HUES48 (cell line): ENCODE measurements at regions not wholly inside any gene's neighbourhood (a gene's known extent, or its start where the extent isn't known, plus 50 kb on each side); places are given as distances from the start of the nearest gene placed in this dataset.

Source experiments
- H3K27ac ChIP-seq: one replicate; pipeline ENCODE4 v1.7.0; 2013; ENCODE audit warnings: low read depth, low read length, inconsistent platforms
- H3K27me3 ChIP-seq: 2 replicates; pipeline ENCODE4 v1.6.1; 2013; ENCODE audit warnings: mild to moderate bottlenecking, low read length; ENCODE audit not compliant: control insufficient read depth, insufficient read depth
- H3K36me3 ChIP-seq: 2 replicates; pipeline ENCODE4 v1.6.1; 2013; ENCODE audit warnings: low read length; ENCODE audit not compliant: control insufficient read depth, insufficient read depth
- H3K4me1 ChIP-seq: 2 replicates; pipeline ENCODE4 v1.6.1; 2013; ENCODE audit warnings: mild to moderate bottlenecking, low read length; ENCODE audit not compliant: control insufficient read depth, insufficient read depth
- H3K4me3 ChIP-seq: 2 replicates; pipeline ENCODE4 v1.5.1; 2013; ENCODE audit warnings: mild to moderate bottlenecking, low read depth, low read length
- H3K9ac ChIP-seq: 2 replicates; pipeline ENCODE4 v1.6.1; 2013; ENCODE audit warnings: mild to moderate bottlenecking, low read depth, low read length, moderate library complexity
- H3K9me3 ChIP-seq: 2 replicates; pipeline ENCODE4 v1.6.1; 2013; ENCODE audit warnings: low read length; ENCODE audit not compliant: control insufficient read depth, insufficient read depth

- Histone ChIP-seq H3K4me1 (peaks cover 31% of the 10 kb centered on the region), H3K36me3 (no peaks in the 10 kb centered on the region), H3K27me3 (no peaks in the 10 kb centered on the region), H3K27ac (no peak overlapping the region), H3K9ac (no peak overlapping the region), H3K9me3 (no peaks in the 10 kb centered on the region), H3K4me3 (no peak overlapping the region; the same call in 1 of the 2 replicates)
Measured at GRCh38 chr2:64212346-64212745, 68.1 kb upstream of the PELI1 start.

- Histone ChIP-seq H3K4me3 (no peak overlapping the region; the same call in 1 of the 2 replicates), H3K27ac (peak overlapping the region; percentile 66), H3K4me1 (peaks cover 31% of the 10 kb centered on the region), H3K36me3 (no peaks in the 10 kb centered on the region), H3K9me3 (no peaks in the 10 kb centered on the region), H3K27me3 (no peaks in the 10 kb centered on the region), H3K9ac (no peak overlapping the region)
Measured at GRCh38 chr2:64212801-64213321, 68.6 kb upstream of the PELI1 start.

GRCh38 chr2:64213532-64214275, 69.5 kb upstream of the PELI1 start:
- Histone ChIP-seq H3K4me3 (no peak overlapping the region), H3K4me1 (peaks cover 31% of the 10 kb centered on the region), H3K27me3 (no peaks in the 10 kb centered on the region), H3K36me3 (no peaks in the 10 kb centered on the region), H3K9ac (no peak overlapping the region), H3K27ac (no peak overlapping the region), H3K9me3 (no peaks in the 10 kb centered on the region)

- Histone ChIP-seq H3K9ac (no peak overlapping the region), H3K9me3 (no peaks in the 10 kb centered on the region), H3K27ac (no peak overlapping the region), H3K36me3 (no peaks in the 10 kb centered on the region), H3K27me3 (no peaks in the 10 kb centered on the region), H3K4me1 (peaks cover 36% of the 10 kb centered on the region), H3K4me3 (no peak overlapping the region)
Measured at GRCh38 chr2:64214281-64215115, 70.3 kb upstream of the PELI1 start.

- no peaks in the 10 kb centered on the region for H3K9me3 ChIP-seq
- peaks cover 53% of the 10 kb centered on the region for H3K4me1 ChIP-seq
- H3K36me3 ChIP-seq: no peaks in the 10 kb centered on the region
- H3K9ac ChIP-seq: no peak overlapping the region
- no peak overlapping the region for H3K27ac ChIP-seq
- H3K4me3 ChIP-seq: no peak overlapping the region
- H3K27me3 ChIP-seq: no peaks in the 10 kb centered on the region
Measured at GRCh38 chr2:64217198-64217869, 73.1 kb upstream of the PELI1 start.

GRCh38 chr2:64218137-64218802, 74.0 kb upstream of the PELI1 start:
- no peak overlapping the region for H3K27ac ChIP-seq
- H3K9ac ChIP-seq: no peak overlapping the region
- H3K36me3 ChIP-seq: peaks cover 4% of the 10 kb centered on the region; the same call in 1 of the 2 replicates
- H3K27me3 ChIP-seq: no peaks in the 10 kb centered on the region
- H3K4me3 ChIP-seq: no peak overlapping the region
- no peaks in the 10 kb centered on the region for H3K9me3 ChIP-seq
- H3K4me1 ChIP-seq: peaks cover 43% of the 10 kb centered on the region

- Histone ChIP-seq H3K9ac (no peak overlapping the region), H3K4me1 (peaks cover 35% of the 10 kb centered on the region), H3K27ac (no peak overlapping the region), H3K27me3 (no peaks in the 10 kb centered on the region), H3K9me3 (no peaks in the 10 kb centered on the region), H3K36me3 (peaks cover 4% of the 10 kb centered on the region; the same call in 1 of the 2 replicates), H3K4me3 (no peak overlapping the region)
Measured at GRCh38 chr2:64219149-64219548, 74.9 kb upstream of the PELI1 start.

- Histone ChIP-seq H3K9me3 (no peaks in the 10 kb centered on the region), H3K4me1 (peaks cover 24% of the 10 kb centered on the region), H3K27ac (no peak overlapping the region), H3K36me3 (peaks cover 4% of the 10 kb centered on the region; the same call in 1 of the 2 replicates), H3K9ac (no peak overlapping the region), H3K27me3 (no peaks in the 10 kb centered on the region), H3K4me3 (no peak overlapping the region)
Measured at GRCh38 chr2:64220265-64220664, 76.0 kb upstream of the PELI1 start.

GRCh38 chr2:64220894-64221617, 76.8 kb upstream of the PELI1 start:
- no peaks in the 10 kb centered on the region for H3K9me3 ChIP-seq
- no peak overlapping the region for H3K9ac ChIP-seq
- H3K27ac ChIP-seq: no peak overlapping the region
- H3K27me3 ChIP-seq: no peaks in the 10 kb centered on the region
- peaks cover 4% of the 10 kb centered on the region; the same call in 1 of the 2 replicates for H3K36me3 ChIP-seq
- H3K4me3 ChIP-seq: no peak overlapping the region
- peaks cover 30% of the 10 kb centered on the region for H3K4me1 ChIP-seq

- Histone ChIP-seq H3K27ac (no peak overlapping the region), H3K9me3 (no peaks in the 10 kb centered on the region), H3K4me3 (no peak overlapping the region), H3K36me3 (peaks cover 4% of the 10 kb centered on the region; the same call in 1 of the 2 replicates), H3K4me1 (peaks cover 32% of the 10 kb centered on the region), H3K9ac (no peak overlapping the region), H3K27me3 (no peaks in the 10 kb centered on the region)
Measured at GRCh38 chr2:64221935-64222334, 77.7 kb upstream of the PELI1 start.
